Vagina (tissue), 2 donors: ENCODE measurements at regions not wholly inside any gene's neighbourhood (a gene's known extent, or its start where the extent isn't known, plus 50 kb on each side); places are given as distances from the start of the nearest gene placed in this dataset.

Experiments used
- DNase-seq, 2 donors: peaks; one replicate each; pipeline ENCODE4 v3.0.0-alpha.2; 2017; ENCODE audit errors: extremely low spot score in 2 of 2
- H3K27ac ChIP-seq: fragments of 200-600 bp; sonication (generic); one replicate; pipeline ENCODE4 v1.5.1; 2019
- H3K27me3 ChIP-seq: fragments of 200-600 bp; sonication (generic); one replicate; pipeline ENCODE4 v1.5.1; 2019
- H3K36me3 ChIP-seq, 2 donors: fragments of 200-600 bp; sonication (generic); one replicate each; pipeline ENCODE4 v1.5.1; 2017 to 2019
- H3K4me1 ChIP-seq: fragments of 200-600 bp; sonication (generic); one replicate; pipeline ENCODE4 v1.5.1; 2019
- H3K4me3 ChIP-seq, 2 donors: fragments of 200-600 bp; sonication (generic); 1 replicate in 1 of 2; 2 replicates in 1 of 2; pipeline ENCODE4 v1.5.1; 2016 to 2019
- H3K9me3 ChIP-seq: fragments of 200-600 bp; sonication (generic); one replicate; pipeline ENCODE4 v1.5.1; 2019
- POLR2A ChIP-seq, 2 donors: fragments of 450-650 bp; IDR thresholded peaks; one replicate each; pipeline ENCODE4 v1.6.1; 2017; ENCODE audit warnings: antibody characterized with exemption in 2 of 2, mild to moderate bottlenecking in 2 of 2, moderate library complexity in 2 of 2
- POLR2AphosphoS5 ChIP-seq, 2 donors: sonication (generic); formaldehyde crosslinking; IDR thresholded peaks; one replicate each; pipeline ENCODE4 v1.9.0; 2017; ENCODE audit warnings: antibody characterized with exemption in 2 of 2, mild to moderate bottlenecking in 2 of 2, low read depth in 1 of 2; ENCODE audit not compliant: insufficient read depth in 1 of 2
- intact Hi-C: fragments of 100-400 bp; cut with DNase I; formaldehyde crosslinking; loops from one replicate; pipeline ENCODE4 v1.15.1; 2023
- TF ChIP-seq, protein P1 (sequence below), 3 experiments: fragments of 450-650 bp in 2 of 3; fragments of 200-600 bp in 1 of 3; sonication (generic) in 1 of 3; IDR thresholded peaks; one replicate each; pipeline ENCODE4 v1.5.1; 2017 to 2019; ENCODE audit warnings: antibody characterized with exemption in 3 of 3, mild to moderate bottlenecking in 2 of 3, moderate library complexity in 2 of 3

- DNase-seq = no peak
- Histone ChIP-seq H3K9me3 (no peaks in the 10 kb centered on the region), H3K4me1 (no peaks in the 10 kb centered on the region), H3K27ac (no peak overlapping the region), H3K36me3 (no peaks in the 10 kb centered on the region), H3K27me3 (no peaks in the 10 kb centered on the region), H3K4me3 (no peak overlapping the region)
- intact Hi-C loops = no loop called here
- TF ChIP-seq POLR2AphosphoS5 (IDR thresholded peaks at IDR 0.05; ENCODE audit: insufficient read depth in 1 of 2, low read depth in 1 of 2) (no peak), POLR2A (IDR thresholded peaks at IDR 0.05) (no peak)
- TF ChIP-seq, protein P1, sequence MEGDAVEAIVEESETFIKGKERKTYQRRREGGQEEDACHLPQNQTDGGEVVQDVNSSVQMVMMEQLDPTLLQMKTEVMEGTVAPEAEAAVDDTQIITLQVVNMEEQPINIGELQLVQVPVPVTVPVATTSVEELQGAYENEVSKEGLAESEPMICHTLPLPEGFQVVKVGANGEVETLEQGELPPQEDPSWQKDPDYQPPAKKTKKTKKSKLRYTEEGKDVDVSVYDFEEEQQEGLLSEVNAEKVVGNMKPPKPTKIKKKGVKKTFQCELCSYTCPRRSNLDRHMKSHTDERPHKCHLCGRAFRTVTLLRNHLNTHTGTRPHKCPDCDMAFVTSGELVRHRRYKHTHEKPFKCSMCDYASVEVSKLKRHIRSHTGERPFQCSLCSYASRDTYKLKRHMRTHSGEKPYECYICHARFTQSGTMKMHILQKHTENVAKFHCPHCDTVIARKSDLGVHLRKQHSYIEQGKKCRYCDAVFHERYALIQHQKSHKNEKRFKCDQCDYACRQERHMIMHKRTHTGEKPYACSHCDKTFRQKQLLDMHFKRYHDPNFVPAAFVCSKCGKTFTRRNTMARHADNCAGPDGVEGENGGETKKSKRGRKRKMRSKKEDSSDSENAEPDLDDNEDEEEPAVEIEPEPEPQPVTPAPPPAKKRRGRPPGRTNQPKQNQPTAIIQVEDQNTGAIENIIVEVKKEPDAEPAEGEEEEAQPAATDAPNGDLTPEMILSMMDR (IDR thresholded peaks at IDR 0.05) = no peak
Observed at GRCh38 chr9:95719354-95719753, 156.1 kb upstream of the ERCC6L2 start.

- Histone ChIP-seq H3K36me3 (no peaks in the 10 kb centered on the region), H3K4me1 (no peaks in the 10 kb centered on the region), H3K27me3 (no peaks in the 10 kb centered on the region), H3K27ac (no peak overlapping the region), H3K9me3 (no peaks in the 10 kb centered on the region), H3K4me3 (no peak overlapping the region)
- intact Hi-C loops = no loop called here
- TF ChIP-seq, protein P1 (IDR thresholded peaks at IDR 0.05) = no peak
- TF ChIP-seq POLR2AphosphoS5 (IDR thresholded peaks at IDR 0.05; ENCODE audit: insufficient read depth in 1 of 2, low read depth in 1 of 2) (no peak), POLR2A (IDR thresholded peaks at IDR 0.05) (no peak)
- no peak for DNase-seq
Observed at GRCh38 chr9:95718263-95718662, 157.2 kb upstream of the ERCC6L2 start.

DNA sequence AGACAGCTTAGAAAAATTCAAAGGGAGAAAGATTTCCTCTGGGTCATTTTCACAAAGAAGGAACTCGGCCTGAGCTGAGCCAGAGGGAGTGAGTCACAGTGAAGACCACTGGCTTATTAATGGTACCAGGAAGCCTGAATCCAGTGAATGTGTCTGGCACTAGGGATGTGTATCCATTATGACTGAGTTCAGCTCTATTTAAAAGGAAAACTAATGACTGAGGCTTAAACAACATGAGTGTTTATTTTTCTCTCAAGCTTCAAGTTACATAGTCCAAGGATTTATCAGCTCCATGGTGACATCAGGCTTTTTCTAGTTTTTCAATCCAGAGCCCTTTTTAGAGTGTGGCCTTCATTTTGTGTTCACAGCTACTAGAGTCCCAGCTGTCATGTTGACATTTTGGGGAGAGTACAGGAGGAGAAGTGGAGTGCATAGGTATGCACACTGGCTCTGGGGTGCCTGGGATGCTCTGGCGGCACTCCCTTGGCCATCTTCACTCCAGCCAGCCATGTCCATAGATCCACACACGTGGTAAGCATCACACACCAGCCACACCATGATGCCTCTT, 159.5 kb upstream of the ERCC6L2 start:
- no peaks in the 10 kb centered on the region for H3K9me3 ChIP-seq
- no peaks in the 10 kb centered on the region for H3K36me3 ChIP-seq
- no peak overlapping the region for H3K4me3 ChIP-seq
- H3K4me1 ChIP-seq = no peaks in the 10 kb centered on the region
- DNase-seq = no peak
- TF ChIP-seq, protein P1 (IDR thresholded peaks at IDR 0.05) = no peak
- TF ChIP-seq POLR2AphosphoS5 (IDR thresholded peaks at IDR 0.05; ENCODE audit: insufficient read depth in 1 of 2, low read depth in 1 of 2) (no peak), POLR2A (IDR thresholded peaks at IDR 0.05) (no peak)
- no peak overlapping the region for H3K27ac ChIP-seq
- H3K27me3 ChIP-seq = no peaks in the 10 kb centered on the region
- intact Hi-C loops = no loop called here

DNA sequence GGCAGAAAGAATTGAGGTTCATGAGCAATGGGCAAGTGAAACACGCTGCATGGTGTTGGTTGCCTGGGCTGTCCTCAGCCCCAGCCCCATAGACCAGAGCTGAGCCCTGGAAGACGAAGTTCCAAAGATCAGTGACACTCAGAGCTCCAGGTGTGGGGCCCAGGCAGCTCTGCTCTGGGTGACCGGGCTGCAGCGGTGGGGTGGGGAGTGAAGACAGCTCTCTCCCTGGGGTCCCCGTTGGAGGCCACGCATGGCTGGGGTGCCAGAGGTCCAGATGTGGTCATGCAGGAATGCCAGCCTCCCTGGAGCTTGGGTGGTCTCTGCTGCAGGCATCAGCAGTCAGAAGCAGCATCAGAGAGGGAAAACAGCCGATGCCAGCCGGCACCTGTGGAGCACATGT, 165.0 kb upstream of the ERCC6L2 start:
- no peaks in the 10 kb centered on the region for H3K36me3 ChIP-seq
- intact Hi-C loops = no loop called here

GRCh38 chr9:95696701-95697100, 178.8 kb upstream of the ERCC6L2 start:
- H3K27ac ChIP-seq = no peak overlapping the region
- intact Hi-C loops = no loop called here
- no peaks in the 10 kb centered on the region for H3K4me1 ChIP-seq
- TF ChIP-seq POLR2AphosphoS5 (IDR thresholded peaks at IDR 0.05; ENCODE audit: insufficient read depth in 1 of 2, low read depth in 1 of 2) = no peak
- no peak for TF ChIP-seq POLR2A (IDR thresholded peaks at IDR 0.05)
- TF ChIP-seq, protein P1 (IDR thresholded peaks at IDR 0.05) = no peak
- no peaks in the 10 kb centered on the region for H3K27me3 ChIP-seq
- DNase-seq = no peak
- H3K4me3 ChIP-seq = no peak overlapping the region
- no peaks in the 10 kb centered on the region for H3K9me3 ChIP-seq
- no peaks in the 10 kb centered on the region for H3K36me3 ChIP-seq

More for the DNA sequence above, 165.0 kb upstream of the ERCC6L2 start:
- TF ChIP-seq, protein P1 (IDR thresholded peaks at IDR 0.05) = no peak
- no peak for TF ChIP-seq POLR2A (IDR thresholded peaks at IDR 0.05)
- TF ChIP-seq POLR2AphosphoS5 (IDR thresholded peaks at IDR 0.05; ENCODE audit: insufficient read depth in 1 of 2, low read depth in 1 of 2) = no peak
- no peaks in the 10 kb centered on the region for H3K9me3 ChIP-seq
- no peaks in the 10 kb centered on the region for H3K27me3 ChIP-seq
- H3K27ac ChIP-seq = no peak overlapping the region
- DNase-seq = no peak
- H3K4me3 ChIP-seq = no peak overlapping the region
- no peaks in the 10 kb centered on the region for H3K4me1 ChIP-seq
